Gastrocnemius medialis (tissue), 4 donors: ENCODE measurements at regions not wholly inside any gene's neighbourhood (a gene's known extent, or its start where the extent isn't known, plus 50 kb on each side); places are given as distances from the start of the nearest gene placed in this dataset.
"Not testable (repeated sequence)": the region's sequence is repeated elsewhere in the genome, so short reads cannot be mapped to it uniquely, and the experiment has no call there.

Experiments used
- ATAC-seq, 2 donors: fragments of 150-250 bp; one replicate each; pipeline ENCODE4 v1.9.1; 2016
- DNase-seq, 2 donors: peaks; one replicate each; pipeline ENCODE4 v3.0.0-alpha.2; 2019
- H3K27ac ChIP-seq, 4 donors: fragments of 200-600 bp; sonication (generic); 1 replicate in 1 of 4; 2 replicates in 3 of 4; pipeline ENCODE4 v1.5.1; 2016 to 2018; ENCODE audit warnings: mild to moderate bottlenecking in 2 of 4, moderate library complexity in 1 of 4
- H3K27me3 ChIP-seq, 3 donors: fragments of 200-600 bp; sonication (generic) in 2 of 3; 1 replicate in 1 of 3; 2 replicates in 2 of 3; pipeline versions ENCODE4 v1.5.1 to v1.6.0; 2016 to 2019; ENCODE audit warnings: mild to moderate bottlenecking in 1 of 3, moderate library complexity in 1 of 3
- H3K36me3 ChIP-seq, 2 donors: fragments of 200-600 bp; sonication (generic) in 1 of 2; one replicate each; pipeline ENCODE4 v1.5.1; 2017 to 2018
- H3K4me1 ChIP-seq, 2 donors: fragments of 200-600 bp; sonication (generic) in 1 of 2; one replicate each; pipeline ENCODE4 v1.5.1; 2016 to 2017; ENCODE audit warnings: mild to moderate bottlenecking in 2 of 2
- H3K4me3 ChIP-seq, 4 donors: fragments of 200-600 bp; sonication (generic) in 3 of 4; 1 replicate in 1 of 4; 2 replicates in 3 of 4; pipeline ENCODE4 v1.5.1; 2016 to 2019; ENCODE audit warnings: mild to moderate bottlenecking in 2 of 4
- H3K9me3 ChIP-seq, 3 donors: fragments of 200-600 bp; sonication (generic) in 2 of 3; 1 replicate in 1 of 3; 2 replicates in 2 of 3; pipeline ENCODE4 v1.5.1; 2016 to 2019
- POLR2A ChIP-seq, 2 donors: fragments of 450-650 bp; IDR thresholded peaks; one replicate each; pipeline ENCODE4 v1.6.1; 2017; ENCODE audit warnings: antibody characterized with exemption in 2 of 2, mild to moderate bottlenecking in 2 of 2, moderate library complexity in 2 of 2
- in situ Hi-C, 4 donors: fragments of 200-750 bp; cut with MboI; loops; one replicate each; pipeline versions ENCODE4 v1.15.0 to v1.8.0; 2017; ENCODE audit warnings: low sequenced_read_pairs in 4 of 4
- intact Hi-C: fragments of 100-400 bp; cut with DNase I; formaldehyde crosslinking; loops from one replicate; pipeline ENCODE4 v1.15.1; 2023; ENCODE audit warnings: low total_unique reads
- TF ChIP-seq, protein P1 (sequence below), 5 experiments: fragments of 450-650 bp in 3 of 5; fragments of 200-600 bp in 2 of 5; sonication (generic) in 2 of 5; IDR thresholded peaks in 4 of 5; conservative IDR thresholded peaks in 1 of 5; 1 replicate in 4 of 5; 2 replicates in 1 of 5; pipeline ENCODE4 v1.5.1; 2016 to 2019; ENCODE audit warnings: antibody characterized with exemption in 5 of 5, mild to moderate bottlenecking in 3 of 5, moderate library complexity in 3 of 5

GRCh38 chr14:30058401-30058800 is 130.8 kb upstream of the PRKD1 start:
- intact Hi-C loops (no loop called here), in situ Hi-C loops (no loop called here)
- DNase-seq (no peak), ATAC-seq (no peak)
- Histone ChIP-seq H3K9me3 (no peaks in the 10 kb centered on the region), H3K4me3 (no peak overlapping the region), H3K4me1 (peaks cover 0 to 7% of the 10 kb centered on the region in 2 donors), H3K27me3 (no peaks in the 10 kb centered on the region), H3K27ac (no peak overlapping the region), H3K36me3 (no peaks in the 10 kb centered on the region)
- TF ChIP-seq, protein P1, sequence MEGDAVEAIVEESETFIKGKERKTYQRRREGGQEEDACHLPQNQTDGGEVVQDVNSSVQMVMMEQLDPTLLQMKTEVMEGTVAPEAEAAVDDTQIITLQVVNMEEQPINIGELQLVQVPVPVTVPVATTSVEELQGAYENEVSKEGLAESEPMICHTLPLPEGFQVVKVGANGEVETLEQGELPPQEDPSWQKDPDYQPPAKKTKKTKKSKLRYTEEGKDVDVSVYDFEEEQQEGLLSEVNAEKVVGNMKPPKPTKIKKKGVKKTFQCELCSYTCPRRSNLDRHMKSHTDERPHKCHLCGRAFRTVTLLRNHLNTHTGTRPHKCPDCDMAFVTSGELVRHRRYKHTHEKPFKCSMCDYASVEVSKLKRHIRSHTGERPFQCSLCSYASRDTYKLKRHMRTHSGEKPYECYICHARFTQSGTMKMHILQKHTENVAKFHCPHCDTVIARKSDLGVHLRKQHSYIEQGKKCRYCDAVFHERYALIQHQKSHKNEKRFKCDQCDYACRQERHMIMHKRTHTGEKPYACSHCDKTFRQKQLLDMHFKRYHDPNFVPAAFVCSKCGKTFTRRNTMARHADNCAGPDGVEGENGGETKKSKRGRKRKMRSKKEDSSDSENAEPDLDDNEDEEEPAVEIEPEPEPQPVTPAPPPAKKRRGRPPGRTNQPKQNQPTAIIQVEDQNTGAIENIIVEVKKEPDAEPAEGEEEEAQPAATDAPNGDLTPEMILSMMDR (IDR thresholded peaks at IDR 0.05 in 4 of 5, conservative IDR thresholded peaks at IDR 0.05 in 1 of 5), result no peak
- TF ChIP-seq POLR2A (IDR thresholded peaks at IDR 0.05), result no peak

- H3K27ac ChIP-seq, result no peak overlapping the region
- H3K27me3 ChIP-seq, result no peaks in the 10 kb centered on the region
- no peak for DNase-seq
- TF ChIP-seq POLR2A (IDR thresholded peaks at IDR 0.05), result no peak
- TF ChIP-seq, protein P1 (IDR thresholded peaks at IDR 0.05 in 4 of 5, conservative IDR thresholded peaks at IDR 0.05 in 1 of 5), result no peak
- H3K9me3 ChIP-seq, result no peaks in the 10 kb centered on the region
- ATAC-seq, result no peak
- H3K36me3 ChIP-seq, result no peaks in the 10 kb centered on the region
- no peak overlapping the region for H3K4me3 ChIP-seq
- intact Hi-C loops, result no loop called here
- no peaks in the 10 kb centered on the region for H3K4me1 ChIP-seq
- in situ Hi-C loops, result no loop called here
Observed at GRCh38 chr14:30063746-30064145, 136.1 kb upstream of the PRKD1 start.

DNA sequence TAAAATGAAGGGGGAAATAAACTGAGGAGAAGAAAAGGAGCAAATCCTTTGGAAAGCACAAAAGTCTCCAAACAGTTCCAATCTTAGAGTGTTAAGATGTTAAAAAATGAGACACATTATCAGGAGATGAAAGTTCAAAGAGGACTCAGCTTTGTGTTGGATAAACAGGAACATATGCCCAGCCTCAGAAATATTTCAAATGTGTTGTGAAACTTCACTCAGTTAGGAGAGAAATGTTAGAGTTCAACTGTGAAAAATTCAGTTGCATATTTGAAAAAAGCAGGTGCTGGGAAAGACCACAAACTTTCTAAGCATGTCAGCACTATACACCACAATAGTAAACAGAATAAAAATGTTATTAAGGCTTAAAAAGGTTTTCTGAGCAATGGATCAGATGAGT is 136.8 kb upstream of the PRKD1 start:
- no peak overlapping the region for H3K4me3 ChIP-seq
- ATAC-seq (no peak), DNase-seq (no peak)
- no peaks in the 10 kb centered on the region for H3K27me3 ChIP-seq
- H3K27ac ChIP-seq, result no peak overlapping the region
- intact Hi-C loops, result no loop called here
- no peaks in the 10 kb centered on the region for H3K4me1 ChIP-seq
- in situ Hi-C loops, result no loop called here
- no peaks in the 10 kb centered on the region for H3K9me3 ChIP-seq
- TF ChIP-seq POLR2A (IDR thresholded peaks at IDR 0.05), result no peak
- H3K36me3 ChIP-seq, result no peaks in the 10 kb centered on the region

DNA sequence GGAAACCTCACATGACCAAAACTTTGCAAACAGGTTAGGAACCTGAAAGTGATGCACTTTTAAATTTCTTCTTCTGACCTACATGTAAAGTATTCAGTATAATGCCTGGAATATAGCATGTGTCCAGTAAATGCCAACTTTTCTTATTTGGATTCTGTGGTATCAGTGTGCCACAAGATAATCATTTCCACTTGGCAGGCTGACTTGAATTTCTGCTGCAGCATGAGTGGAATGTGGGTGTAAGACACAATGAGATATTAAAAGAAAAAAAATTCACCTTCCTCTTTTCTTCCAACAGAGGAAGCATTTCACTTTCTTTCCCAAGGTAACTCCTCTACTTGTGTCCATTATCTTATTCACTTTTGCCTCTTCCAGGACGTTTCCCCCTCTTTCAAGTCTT is 141.9 kb upstream of the PRKD1 start:
- TF ChIP-seq, protein P1 (IDR thresholded peaks at IDR 0.05 in 4 of 5, conservative IDR thresholded peaks at IDR 0.05 in 1 of 5), result no peak
- Histone ChIP-seq H3K36me3 (no peaks in the 10 kb centered on the region), H3K4me3 (no peak overlapping the region), H3K4me1 (no peaks in the 10 kb centered on the region), H3K27me3 (no peaks in the 10 kb centered on the region), H3K27ac (no peak overlapping the region), H3K9me3 (no peaks in the 10 kb centered on the region)
- no peak for DNase-seq
- no peak for ATAC-seq
- intact Hi-C loops (no loop called here), in situ Hi-C loops (no loop called here)

DNA sequence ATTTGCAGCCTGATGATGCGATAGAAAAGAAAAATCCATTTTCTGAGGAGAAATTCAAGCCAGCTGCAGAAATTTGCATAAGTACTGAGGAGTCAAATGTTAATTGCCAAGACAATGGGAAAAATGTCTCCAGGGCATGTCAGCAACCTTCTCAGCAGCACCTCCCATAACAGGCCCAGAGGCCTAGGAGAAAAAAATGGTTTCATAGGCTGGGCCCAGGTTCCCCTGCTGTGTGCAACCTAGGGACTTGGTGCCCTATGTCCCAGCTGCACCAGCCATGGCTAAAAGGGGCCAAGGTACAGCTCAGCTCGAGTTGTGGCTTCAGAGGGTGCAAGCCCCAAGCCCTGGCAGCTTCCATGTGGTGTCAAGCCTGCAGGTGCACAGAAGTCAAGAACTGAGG is 144.8 kb upstream of the PRKD1 start:
- intact Hi-C loops, H3K27me3 ChIP-seq, H3K36me3 ChIP-seq, H3K27ac ChIP-seq, DNase-seq, H3K4me1 ChIP-seq, H3K4me3 ChIP-seq, H3K9me3 ChIP-seq, ATAC-seq, in situ Hi-C loops: not testable (repeated sequence)

DNA sequence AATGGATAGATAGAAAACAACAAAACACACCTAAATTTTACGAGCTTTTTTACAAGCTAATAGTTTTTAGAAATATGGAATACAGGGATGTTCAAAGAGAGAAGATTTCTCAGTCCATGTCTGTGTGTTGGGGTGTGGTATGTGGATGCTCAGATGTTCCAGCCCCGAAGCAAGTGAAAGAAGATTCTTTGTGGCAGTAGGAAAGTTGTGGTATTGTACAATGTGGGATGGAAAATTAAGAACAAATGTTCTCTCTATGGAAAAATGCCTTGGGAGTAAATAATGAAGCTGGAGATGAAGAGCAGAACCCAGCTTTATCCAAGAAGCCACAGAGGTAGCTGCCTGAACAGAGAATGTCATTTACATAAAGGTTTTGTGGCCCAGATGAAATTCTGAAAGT is 150.3 kb upstream of the PRKD1 start:
- in situ Hi-C loops (no loop called here), intact Hi-C loops (no loop called here)

More for the DNA sequence above, 150.3 kb upstream of the PRKD1 start:
- Histone ChIP-seq H3K36me3 (no peaks in the 10 kb centered on the region), H3K27me3 (no peaks in the 10 kb centered on the region), H3K4me3 (no peak overlapping the region), H3K27ac (no peak overlapping the region), H3K4me1 (no peaks in the 10 kb centered on the region), H3K9me3 (no peaks in the 10 kb centered on the region)
- no peak for TF ChIP-seq POLR2A (IDR thresholded peaks at IDR 0.05)
- DNase-seq, result no peak
- ATAC-seq, result no peak
